Skin epidermis (tissue), 12 donors: ENCODE measurements at regions not wholly inside any gene's neighbourhood (a gene's known extent, or its start where the extent isn't known, plus 50 kb on each side); places are given as distances from the start of the nearest gene placed in this dataset.
A peak's percentile ranks its signal among the peaks of the same experiment; 100 is the strongest.

Experiments used
- H3K27ac ChIP-seq, 21 experiments: fragments of 200-600 bp; sonication (generic) in 11 of 21; one replicate each; pipeline ENCODE4 v1.5.0; 2020; ENCODE audit warnings: mild to moderate bottlenecking in 3 of 21, inconsistent platforms in 2 of 21, moderate library complexity in 2 of 21
- H3K4me3 ChIP-seq, 7 experiments: fragments of 200-600 bp; sonication (generic) in 2 of 7; one replicate each; pipeline ENCODE4 v1.5.0; 2020; ENCODE audit warnings: inconsistent platforms in 2 of 7, mild to moderate bottlenecking in 2 of 7, moderate library complexity in 1 of 7

DNA sequence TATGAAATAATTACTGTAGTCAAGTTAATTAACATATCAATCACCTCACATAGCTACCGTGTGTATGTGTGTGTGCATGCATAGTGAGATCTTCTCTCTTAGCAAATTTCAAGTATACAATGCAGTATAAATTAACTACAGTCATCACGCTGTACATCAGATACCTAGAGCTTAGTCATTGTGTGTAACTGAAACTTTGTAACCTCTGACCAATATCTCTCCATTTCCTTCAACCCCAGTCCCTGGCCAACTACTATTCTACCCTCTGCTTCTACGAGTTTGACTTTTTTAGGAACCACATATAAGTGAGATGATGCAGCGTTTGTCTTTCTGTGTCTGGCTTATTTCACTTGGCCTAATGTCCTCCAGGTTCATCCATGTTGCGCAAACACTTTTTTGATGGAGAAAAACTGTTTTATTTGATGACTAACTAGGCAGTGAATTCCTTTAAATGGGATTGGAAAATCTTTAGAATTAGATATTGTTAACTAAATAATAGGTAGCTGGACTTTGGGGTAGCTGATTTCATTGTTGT lies 459.5 kb downstream of the DHX35 start:
- no peak overlapping the region for H3K4me3 ChIP-seq
- no peak overlapping the region for H3K27ac ChIP-seq

DNA sequence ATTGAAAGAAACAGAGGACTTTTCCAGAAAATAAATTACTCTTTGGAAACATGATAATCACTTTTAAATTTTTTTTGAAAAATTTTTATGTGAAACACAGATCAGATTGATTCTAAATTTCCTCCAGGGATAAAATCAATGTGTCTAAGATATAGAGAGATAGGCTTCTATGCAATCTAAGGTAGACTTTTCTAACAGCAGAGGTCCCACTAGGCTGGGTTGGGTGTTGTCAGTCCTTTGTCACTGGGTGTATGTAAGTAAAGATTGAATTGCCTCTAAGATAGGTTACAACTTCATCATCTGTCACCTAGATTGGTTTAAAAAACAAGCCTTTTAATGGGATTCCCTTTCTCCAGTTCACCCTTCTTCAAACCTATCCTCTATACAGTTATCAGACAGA lies 449.9 kb downstream of the DHX35 start:
- Histone ChIP-seq H3K27ac (no peak overlapping the region), H3K4me3 (no peak overlapping the region)

DNA sequence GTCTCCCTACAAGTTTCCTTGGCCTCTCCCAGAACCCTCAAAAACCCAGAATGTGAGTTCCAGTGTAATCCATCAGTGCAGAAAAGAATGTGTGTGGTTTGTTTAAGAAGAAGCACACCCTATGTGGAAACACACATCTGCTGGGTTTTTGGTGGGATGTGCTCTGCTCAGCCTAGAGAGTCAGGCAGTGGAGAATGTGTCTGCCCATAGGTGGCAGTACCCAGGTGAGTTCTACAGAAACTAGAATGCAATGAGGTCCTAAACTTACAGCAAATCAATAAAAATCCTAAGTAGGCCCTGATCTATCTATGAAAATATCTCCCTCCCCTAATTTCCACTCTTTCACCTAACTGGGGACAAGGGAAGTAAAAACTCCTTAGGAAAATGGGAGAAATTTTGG lies 437.3 kb downstream of the DHX35 start:
- H3K27ac ChIP-seq = no peak overlapping the region

DNA sequence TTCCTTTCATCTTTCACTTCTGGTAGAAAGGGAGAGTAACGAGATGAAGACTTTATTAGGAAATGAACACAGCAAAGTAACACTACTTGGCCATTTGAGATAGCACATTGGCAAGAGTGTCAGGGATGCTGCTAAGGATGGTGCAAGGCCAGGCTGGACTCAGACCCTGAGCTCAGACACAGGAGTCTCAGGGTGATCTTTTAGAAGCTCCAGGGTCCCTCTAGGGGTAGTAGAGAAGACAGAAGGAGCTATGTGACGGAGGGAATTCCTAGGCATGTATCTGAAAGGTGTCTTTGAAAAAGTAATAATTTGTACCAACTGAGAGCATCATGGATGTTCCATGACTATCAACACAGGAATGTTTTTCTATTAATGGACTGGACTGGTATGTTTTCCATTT lies 436.5 kb downstream of the DHX35 start:
- H3K4me3 ChIP-seq = no peak overlapping the region
- H3K27ac ChIP-seq = no peak overlapping the region

More for the DNA sequence above, 437.3 kb downstream of the DHX35 start:
- no peak overlapping the region for H3K4me3 ChIP-seq

DNA sequence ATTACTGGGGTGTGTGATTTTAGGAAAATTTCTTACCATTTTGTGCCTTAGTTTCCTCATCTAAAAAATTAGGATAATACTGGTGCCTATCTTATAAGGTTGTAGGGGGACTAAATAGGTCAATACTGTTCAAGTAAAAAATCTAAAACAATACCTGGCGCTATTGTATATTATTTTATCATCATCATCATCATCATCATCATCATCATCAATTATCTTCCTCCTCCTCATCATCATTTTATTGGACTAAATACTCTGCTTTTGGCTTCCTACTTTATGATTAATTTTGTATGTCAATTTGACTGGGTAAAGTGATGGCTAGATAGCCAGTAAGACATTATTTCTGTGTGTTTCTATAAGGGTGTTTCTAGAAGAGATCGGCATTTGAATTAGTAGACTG lies 435.5 kb downstream of the DHX35 start:
- Histone ChIP-seq H3K4me3 (no peak overlapping the region), H3K27ac (no peak overlapping the region)

DNA sequence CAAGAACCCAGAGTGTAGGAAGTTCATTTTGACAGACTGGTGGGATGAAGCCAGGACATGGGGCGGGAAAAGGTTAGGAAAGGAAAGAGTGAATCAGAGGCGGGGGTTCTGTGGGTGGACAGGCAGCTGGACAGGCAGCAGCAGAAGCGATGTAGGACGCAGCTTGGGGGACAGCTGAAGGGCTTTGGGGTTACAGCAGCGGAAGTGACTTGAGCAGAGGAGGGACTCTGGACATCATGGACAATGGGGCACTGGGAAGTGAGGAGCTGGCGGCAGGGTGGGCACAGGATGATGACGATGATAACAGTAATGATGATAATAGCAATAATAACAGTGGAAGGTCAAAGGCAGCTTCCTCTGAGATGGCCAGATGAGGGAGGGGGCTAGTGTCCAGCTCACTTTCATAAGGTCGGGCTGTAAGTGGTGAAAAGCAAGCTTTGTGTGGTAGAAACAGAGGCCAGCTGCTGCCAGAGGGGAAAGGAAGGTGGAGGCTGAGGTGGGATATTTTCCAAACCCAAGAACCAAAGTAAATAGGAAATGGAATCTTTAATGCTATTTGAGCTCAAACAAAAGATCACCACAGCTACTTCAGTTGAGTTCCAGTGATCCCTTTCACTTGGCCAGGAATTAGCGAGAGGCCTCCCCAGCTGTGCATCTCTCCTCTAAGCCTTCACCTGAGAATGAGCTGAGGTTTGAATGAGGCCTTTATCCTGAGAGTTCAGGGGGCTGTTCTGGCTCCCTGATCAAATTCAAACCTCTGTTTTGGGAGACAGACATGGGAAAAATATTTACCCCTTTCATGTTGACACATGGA lies 433.5 kb downstream of the DHX35 start:
- Histone ChIP-seq H3K27ac (no peak overlapping the region), H3K4me3 (no peak overlapping the region)

DNA sequence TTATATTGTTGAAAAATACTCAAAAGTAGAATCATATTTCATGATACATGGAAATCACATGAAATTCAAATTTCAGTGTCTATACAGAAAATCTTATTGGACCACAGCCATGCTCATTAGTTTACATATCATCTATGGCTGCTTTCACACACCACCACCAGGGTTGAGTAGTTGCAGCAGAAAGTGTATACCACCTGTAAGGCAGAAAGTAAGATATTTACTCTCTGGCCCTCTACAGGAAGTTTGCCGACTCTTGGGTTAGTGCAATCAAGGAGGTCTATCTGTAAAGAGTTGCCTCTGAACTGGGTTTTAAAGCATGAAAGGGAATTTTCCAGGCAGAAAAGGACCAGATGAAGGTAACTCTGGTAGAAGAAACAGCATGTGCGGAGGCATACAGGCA lies 432.3 kb downstream of the DHX35 start:
- no peak overlapping the region for H3K4me3 ChIP-seq
- H3K27ac ChIP-seq = no peak overlapping the region

DNA sequence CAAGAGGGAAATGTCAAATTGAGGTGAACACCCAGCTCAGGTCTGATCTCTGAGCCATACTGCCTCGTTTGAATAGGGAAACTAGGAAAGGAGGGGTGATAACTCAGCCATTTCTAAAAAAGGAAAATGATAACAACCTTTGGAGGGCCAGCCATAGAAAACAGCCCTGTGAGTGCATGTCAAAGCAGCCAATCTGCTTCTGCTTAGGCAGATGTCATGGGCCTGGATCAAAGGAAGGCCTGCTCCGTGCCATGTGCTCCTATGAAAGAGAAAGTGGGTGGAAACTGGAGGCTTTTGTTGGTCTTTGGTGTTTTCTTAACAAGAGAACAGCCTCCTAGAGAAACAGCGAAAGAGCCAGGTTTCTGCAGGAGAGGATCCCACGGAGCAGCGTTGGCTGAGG lies 428.0 kb downstream of the DHX35 start:
- Histone ChIP-seq H3K27ac (no peak overlapping the region), H3K4me3 (no peak overlapping the region)

DNA sequence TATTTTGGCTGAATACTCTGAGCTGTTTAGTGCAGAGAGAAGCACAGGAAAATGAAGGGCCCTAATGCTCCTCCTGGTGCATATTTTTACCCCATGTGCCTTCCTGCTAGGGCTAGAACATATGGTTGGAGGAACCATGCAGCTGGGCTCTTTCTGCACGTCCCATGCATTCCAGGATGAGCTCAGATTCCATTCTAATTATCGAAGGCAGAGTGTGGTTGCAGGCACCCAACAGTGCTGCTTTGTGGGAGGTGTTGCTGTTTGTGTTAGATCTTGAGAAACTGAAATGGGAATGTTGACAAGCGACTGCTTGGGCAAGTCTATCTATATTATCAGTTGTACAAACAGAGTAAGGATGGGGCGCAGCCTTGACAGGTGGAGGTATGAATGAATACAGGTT lies 419.5 kb downstream of the DHX35 start:
- H3K27ac ChIP-seq = peak overlapping the region in 4 of 21 experiments; percentile 7 to 62 (median 18)

DNA sequence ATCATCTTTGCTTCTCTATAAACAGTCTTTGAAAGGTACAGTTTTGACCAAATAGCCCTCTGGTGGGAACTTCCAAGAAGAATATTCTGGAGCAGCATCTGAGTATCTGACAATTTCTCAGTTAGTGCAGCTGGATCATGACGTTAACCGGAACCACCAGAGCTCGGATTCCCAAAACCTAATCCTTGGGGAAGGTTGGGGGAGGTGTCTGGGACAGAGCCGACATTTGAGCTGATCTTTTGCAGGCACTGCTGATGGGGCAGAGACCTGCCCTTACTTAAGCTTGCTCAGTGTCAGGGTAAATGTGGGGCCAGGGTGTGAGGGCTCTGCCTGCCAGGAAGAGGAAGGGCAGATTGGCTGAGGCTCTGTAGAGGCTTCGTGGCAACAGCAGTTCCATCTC lies 416.6 kb downstream of the DHX35 start:
- Histone ChIP-seq H3K27ac (no peak overlapping the region), H3K4me3 (no peak overlapping the region)

More for the DNA sequence above, 419.5 kb downstream of the DHX35 start:
- no peak overlapping the region for H3K4me3 ChIP-seq

DNA sequence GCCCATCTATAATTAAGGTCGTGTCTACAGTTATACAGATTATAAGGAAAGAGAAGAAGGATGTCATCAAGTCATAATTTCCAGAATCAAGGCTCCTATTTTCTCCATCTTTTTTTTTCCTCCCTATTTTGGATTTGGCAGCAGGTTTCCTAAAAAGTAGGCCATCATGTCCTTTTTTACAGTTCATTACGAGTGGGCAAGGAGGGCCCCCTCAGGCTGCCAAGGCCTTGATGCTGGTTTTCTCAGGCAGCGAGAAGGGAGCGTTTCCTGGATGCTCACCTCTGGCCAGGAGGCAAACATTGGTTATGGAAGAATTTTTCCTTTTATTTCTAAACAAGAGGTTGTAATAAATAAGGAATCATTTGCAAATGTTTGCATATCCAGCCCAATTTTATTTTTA lies 414.6 kb downstream of the DHX35 start:
- H3K27ac ChIP-seq = no peak overlapping the region
- no peak overlapping the region for H3K4me3 ChIP-seq

DNA sequence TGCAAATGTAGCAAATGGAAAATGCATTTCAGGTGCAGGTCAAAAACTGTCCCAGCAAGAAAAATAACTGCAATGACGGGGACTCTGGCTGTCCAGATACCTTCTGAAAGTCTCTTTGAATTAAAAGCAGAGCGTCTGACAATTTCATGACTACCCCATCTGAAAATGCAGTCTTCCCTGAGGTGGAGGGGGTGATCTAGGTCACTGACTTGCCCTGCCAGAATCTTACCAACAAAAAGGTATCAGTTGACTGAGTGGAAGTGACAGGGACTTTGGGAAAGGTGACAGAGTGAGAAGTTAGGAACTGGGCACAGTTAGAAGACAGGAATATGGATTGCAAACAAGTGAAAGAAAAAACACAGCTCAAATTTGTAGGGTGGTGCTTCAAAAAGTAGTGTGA lies 402.2 kb downstream of the DHX35 start:
- Histone ChIP-seq H3K4me3 (no peak overlapping the region), H3K27ac (no peak overlapping the region)

DNA sequence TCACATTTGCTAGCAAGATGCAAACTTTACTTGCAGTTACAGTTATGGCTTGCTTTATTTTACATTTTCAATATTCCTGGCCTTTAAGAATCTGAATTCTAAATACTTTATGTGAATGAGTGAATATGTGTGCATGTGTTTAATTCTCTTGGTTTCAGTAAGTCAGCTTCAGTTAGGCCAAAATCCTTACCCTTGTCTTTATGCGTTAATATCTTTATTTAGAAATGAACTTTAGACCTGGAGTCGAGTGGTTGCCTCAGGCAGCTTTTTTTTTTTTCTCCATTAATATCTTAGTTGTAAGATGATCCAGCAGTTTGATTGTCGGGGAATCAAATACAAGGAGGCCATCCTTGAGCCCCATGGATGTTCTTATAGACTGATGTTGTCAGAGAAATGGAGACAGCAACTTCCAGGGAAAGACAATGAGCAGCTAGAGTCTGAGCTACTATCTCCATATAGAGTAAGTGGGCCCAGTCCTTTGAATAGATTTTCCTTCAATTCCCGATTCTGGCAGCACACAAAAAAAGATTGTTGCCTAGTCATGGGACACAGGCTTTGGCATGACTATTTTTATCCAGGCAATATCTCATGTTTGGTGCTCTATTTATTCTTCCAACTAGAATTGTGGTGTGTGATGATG lies 398.0 kb downstream of the DHX35 start:
- Histone ChIP-seq H3K27ac (peak overlapping the region in 3 of 21 experiments; percentile 15 to 82 (median 31)), H3K4me3 (no peak overlapping the region)

DNA sequence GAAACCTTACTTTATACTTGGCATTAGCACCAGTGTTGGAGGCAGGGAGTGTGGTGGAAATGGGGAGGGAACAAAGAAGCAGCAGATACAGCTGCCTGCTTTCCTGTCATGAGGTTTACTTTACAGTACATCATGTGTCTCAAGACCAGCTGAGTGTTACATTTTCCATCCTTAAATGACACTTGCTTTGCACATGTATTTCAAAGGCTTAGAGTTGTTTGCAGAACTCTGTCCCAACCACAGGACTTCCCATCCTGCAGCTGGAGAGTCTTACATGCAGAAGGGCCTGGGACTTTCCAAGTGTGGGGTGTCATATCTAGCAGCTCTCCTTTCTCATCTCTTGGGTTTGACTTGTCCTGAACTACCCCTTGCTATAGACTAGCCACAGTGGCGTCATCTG lies 395.9 kb downstream of the DHX35 start:
- H3K27ac ChIP-seq = peak overlapping the region in 12 of 21 experiments; percentile 4 to 82 (median 42)

DNA sequence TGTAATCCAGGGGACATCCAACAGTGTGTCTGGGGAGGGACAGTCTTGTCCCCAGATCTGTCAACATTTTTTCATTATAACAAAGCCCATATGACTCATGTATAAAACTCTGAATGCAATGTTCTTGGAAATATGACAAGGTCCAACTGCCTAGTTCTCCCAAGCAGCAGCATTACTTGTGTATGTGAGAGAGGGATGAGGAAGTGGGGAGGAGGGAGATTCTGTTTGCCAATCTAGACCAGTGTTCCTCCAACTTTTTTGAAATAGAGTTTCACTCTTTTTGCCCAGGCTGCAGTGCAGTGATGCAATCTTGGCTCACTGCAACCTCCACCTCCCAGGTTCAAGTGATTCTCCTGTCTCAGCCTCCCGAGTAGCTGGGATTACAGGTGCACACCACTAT lies 394.8 kb downstream of the DHX35 start:
- Histone ChIP-seq H3K27ac (peak overlapping the region in 8 of 21 experiments; percentile 10 to 75 (median 43)), H3K4me3 (no peak overlapping the region)

More for the DNA sequence above, 395.9 kb downstream of the DHX35 start:
- no peak overlapping the region for H3K4me3 ChIP-seq

DNA sequence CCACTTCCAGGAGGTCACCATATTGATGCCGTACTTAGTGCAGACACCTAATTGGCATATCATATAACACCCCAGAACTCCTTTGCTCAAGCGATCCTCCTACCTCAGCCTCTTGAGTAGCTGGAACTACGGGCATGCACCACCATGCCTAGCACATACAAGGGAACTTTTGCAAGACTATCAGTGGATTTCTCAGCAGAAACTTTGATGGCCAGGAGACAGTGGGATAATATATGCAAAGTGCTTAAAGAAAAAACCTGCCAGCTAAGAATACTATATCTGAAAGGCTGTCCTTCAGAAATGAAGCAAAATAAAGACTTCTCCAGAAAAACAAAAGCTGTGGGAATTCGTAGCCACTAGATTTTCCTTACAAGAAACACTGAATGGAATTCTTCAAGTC lies 387.1 kb downstream of the DHX35 start:
- H3K4me3 ChIP-seq = no peak overlapping the region
- no peak overlapping the region for H3K27ac ChIP-seq

DNA sequence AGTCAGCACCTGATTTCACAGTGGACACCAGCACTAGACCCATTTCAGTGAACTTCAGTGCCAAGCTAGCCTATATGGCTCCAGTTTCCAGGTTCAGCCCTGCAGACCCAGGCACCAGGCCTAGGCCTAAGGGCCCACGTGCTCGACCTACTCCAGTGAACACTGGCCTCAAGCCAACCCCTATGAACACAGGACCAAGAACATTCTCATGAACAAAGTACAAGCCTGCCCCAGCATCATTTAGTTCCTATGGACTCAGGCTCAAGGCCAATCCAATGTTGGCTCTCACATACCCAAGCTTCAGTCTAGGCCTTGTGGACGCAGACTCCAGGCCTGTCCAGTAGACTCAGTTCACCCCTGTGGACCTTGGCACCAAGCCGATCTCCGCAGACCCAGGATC lies 385.5 kb downstream of the DHX35 start:
- Histone ChIP-seq H3K27ac (no peak overlapping the region), H3K4me3 (no peak overlapping the region)

DNA sequence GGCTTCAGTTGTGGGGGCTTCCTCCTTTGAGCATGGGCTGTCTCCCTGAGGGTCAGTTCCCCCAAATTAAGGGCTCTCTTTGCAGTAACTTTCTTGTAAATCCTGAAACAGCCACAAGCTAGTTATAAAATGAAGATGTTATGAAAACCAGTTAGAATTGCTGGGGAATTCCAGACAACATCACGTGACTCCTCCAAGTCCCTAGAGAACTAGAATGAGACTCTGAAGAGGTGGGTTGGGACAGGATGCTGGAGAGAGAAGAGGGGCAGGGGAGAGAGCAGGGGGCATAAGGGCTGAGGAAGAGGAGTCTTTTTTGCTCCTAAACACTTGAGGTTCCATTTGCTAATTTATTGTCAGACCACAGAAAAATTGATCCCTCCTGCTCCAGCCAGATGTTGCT lies 380.3 kb downstream of the DHX35 start:
- peak overlapping the region in 6 of 21 experiments; percentile 1 to 33 (median 22) for H3K27ac ChIP-seq
- H3K4me3 ChIP-seq = no peak overlapping the region

DNA sequence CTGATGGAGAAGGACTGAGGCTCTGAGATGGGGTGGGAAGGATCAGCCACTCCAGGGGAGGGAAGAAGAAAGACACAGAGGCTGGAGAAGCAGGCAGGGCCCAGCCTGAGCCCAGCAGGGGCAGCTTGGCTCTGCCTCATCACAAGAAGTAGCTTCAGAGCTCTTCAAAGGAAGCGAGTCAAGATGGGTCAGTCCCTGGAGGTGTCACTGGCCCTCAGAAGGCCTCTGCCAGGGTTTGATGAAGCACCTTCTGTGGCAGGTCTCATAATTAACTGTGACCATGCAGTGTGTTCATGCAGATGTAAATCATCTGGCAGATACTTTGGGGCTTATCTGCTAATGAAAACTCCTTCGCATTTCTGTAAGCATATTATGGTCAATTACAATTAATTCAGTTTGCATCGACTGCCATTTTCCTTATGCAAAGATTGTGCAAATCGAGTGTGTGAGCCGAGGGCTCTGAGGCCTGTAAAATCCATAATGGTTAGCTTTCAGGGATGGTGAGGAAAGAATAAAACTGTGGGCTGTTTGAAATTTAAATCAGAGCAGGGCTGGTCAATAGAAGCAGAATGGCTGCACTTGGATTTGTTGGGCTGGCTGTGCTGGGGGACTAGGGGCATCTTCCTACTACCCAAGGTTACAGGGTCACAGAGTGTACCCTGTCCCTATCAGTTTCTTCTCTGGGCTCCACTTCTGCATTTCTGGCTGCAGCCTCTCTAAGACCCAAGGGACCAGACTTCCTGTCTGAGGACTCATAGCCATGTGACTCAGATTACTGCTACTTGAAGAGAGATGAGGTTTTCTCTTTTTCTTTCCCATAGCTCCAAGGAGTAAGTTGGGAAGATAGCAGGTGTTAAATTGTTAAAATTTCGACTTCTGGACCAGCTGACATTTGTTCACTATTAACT lies 376.6 kb downstream of the DHX35 start:
- Histone ChIP-seq H3K4me3 (no peak overlapping the region), H3K27ac (peak overlapping the region in 3 of 21 experiments; percentile 2 to 37 (median 29))

DNA sequence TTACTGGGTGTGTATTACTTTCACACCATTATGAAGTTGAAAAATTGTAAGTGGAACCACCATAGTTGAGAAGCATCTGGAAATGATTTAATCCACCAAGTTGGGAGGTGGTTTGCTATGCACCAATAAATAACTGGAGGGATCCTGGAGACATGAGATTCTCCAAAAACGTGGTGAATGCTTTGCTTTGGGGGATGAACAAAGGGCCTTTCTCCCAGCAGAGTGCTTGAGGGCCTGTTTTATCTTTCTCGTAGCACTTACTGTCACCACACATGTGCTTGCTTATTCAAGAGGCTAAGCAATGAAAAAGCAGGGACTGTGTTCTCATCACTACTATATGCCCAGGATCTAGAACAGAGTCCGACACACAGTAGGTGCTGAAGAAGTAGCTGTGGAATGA lies 371.1 kb downstream of the DHX35 start:
- no peak overlapping the region for H3K27ac ChIP-seq
- no peak overlapping the region for H3K4me3 ChIP-seq
